HCT116 (cell line): ENCODE measurements at regions not wholly inside any gene's neighbourhood (a gene's known extent, or its start where the extent isn't known, plus 50 kb on each side); places are given as distances from the start of the nearest gene placed in this dataset.
"Not testable (repeated sequence)": the region's sequence is repeated elsewhere in the genome, so short reads cannot be mapped to it uniquely, and the experiment has no call there.

ENCODE experiments used
- ATAC-seq: fragments of 200-7000 bp; cut with Tn5 transposase; 2 replicates; pipeline ENCODE4 v1.9.1; 2020; ENCODE audit warnings: mild to moderate bottlenecking, moderate library complexity
- BruUV-seq: library from RNA; stranded (reverse); fragments of 400-500 nt; replicated peaks from 2 replicates; lab custom pipeline; 2021; lab: Mats Ljungman, UMichigan
- CTCF ChIA-PET: fragments of 300-600 bp; sonication (Branson Sonifier 250); formaldehyde crosslinking; loops from one replicate; lab custom pipeline; 2021; ENCODE audit warnings: antibody characterized with exemption; lab: Charles Lee
- POLR2A ChIA-PET: fragments of 300-600, 350-600 bp; sonication (Branson Sonifier 250); formaldehyde crosslinking; loops from one replicate; lab custom pipeline; 2021; ENCODE audit warnings: antibody characterized with exemption; lab: Charles Lee
- RAD21 ChIA-PET, 2 experiments: fragments of 300-600 bp; sonication (Branson Sonifier 250); formaldehyde crosslinking; loops; one replicate each; lab custom pipeline; 2023; ENCODE audit warnings: low total read pairs in 2 of 2; ENCODE audit not compliant: uncharacterized antibody in 2 of 2, unreplicated experiment in 2 of 2, low non-redundant PET in 1 of 2; lab: Charles Lee
- DNase-seq: peaks from one replicate; pipeline ENCODE4 v3.0.0-alpha.2; 2010; ENCODE audit warnings: low read depth, low spot score
- H2AFZ ChIP-seq: fragments of 200-600 bp; shearing (Covaris generic), sonication (generic); 2 replicates; pipeline ENCODE4 v1.6.1; 2017; ENCODE audit warnings: low read depth, mixed run types, mixed read lengths, antibody characterized with exemption, low read length; ENCODE audit not compliant: poor library complexity, severe bottlenecking
- H3K27ac ChIP-seq: 2 replicates; pipeline ENCODE4 v1.5.1; 2012; ENCODE audit warnings: low read depth, low read length
- H3K27me3 ChIP-seq: fragments of 200-600 bp; sonication (generic); 2 replicates; pipeline ENCODE4 v1.6.1; 2016; ENCODE audit warnings: mixed run types, low read length, mixed read lengths; ENCODE audit not compliant: insufficient read depth
- H3K36me3 ChIP-seq, 2 experiments: fragments of 200-500 bp in 1 of 2; fragments of 200-600 bp in 1 of 2; sonication (Bioruptor generic) in 1 of 2; sonication (generic) in 1 of 2; 2 replicates each; pipeline versions ENCODE4 v1.5.1 to v1.6.1; 2014 to 2016; ENCODE audit warnings: low read length in 2 of 2, inconsistent platforms in 1 of 2, mixed read lengths in 1 of 2, mixed run types in 1 of 2; ENCODE audit not compliant: insufficient read depth in 2 of 2, control insufficient read depth in 1 of 2
- H3K4me1 ChIP-seq, 2 experiments: fragments of 200-600 bp in 1 of 2; sonication (generic) in 1 of 2; 2 replicates each; pipeline versions ENCODE4 v1.5.1 to v1.6.1; 2012 to 2017; ENCODE audit warnings: low read length in 2 of 2, inconsistent platforms in 1 of 2, mild to moderate bottlenecking in 1 of 2, mixed read lengths in 1 of 2, mixed run types in 1 of 2, moderate library complexity in 1 of 2; ENCODE audit not compliant: insufficient read depth in 2 of 2, control insufficient read depth in 1 of 2
- H3K4me2 ChIP-seq: fragments of 200-600 bp; sonication (generic); 2 replicates; pipeline ENCODE4 v1.6.1; 2017; ENCODE audit warnings: mixed run types, low read length, mixed read lengths
- H3K4me3 ChIP-seq, 2 experiments: fragments of 200-600 bp in 1 of 2; sonication (generic) in 1 of 2; replicated peaks in 1 of 2; 2 replicates each; pipeline ENCODE4 v1.5.1; 2011 to 2016; ENCODE audit warnings: low read length in 2 of 2, control low read depth in 1 of 2, low read depth in 1 of 2, mild to moderate bottlenecking in 1 of 2, mixed read lengths in 1 of 2, mixed run types in 1 of 2
- H3K79me2 ChIP-seq: fragments of 200-600 bp; sonication (generic); 2 replicates; pipeline ENCODE4 v1.6.1; 2017; ENCODE audit warnings: mild to moderate bottlenecking, mixed run types, low read length, moderate library complexity, mixed read lengths; ENCODE audit not compliant: insufficient read depth
- H3K9ac ChIP-seq: fragments of 200-600 bp; sonication (generic); 2 replicates; pipeline ENCODE4 v1.6.1; 2016; ENCODE audit warnings: low read length, mixed read lengths
- H3K9me2 ChIP-seq: fragments of 200-600 bp; sonication (generic), shearing (Covaris generic); 2 replicates; pipeline ENCODE4 v1.6.1; 2017; ENCODE audit warnings: mixed run types, mild to moderate bottlenecking, moderate library complexity; ENCODE audit not compliant: insufficient read depth
- H3K9me3 ChIP-seq, 2 experiments: fragments of 200-500 bp in 1 of 2; fragments of 200-600 bp in 1 of 2; sonication (Bioruptor generic) in 1 of 2; sonication (generic) in 1 of 2; 2 replicates each; pipeline ENCODE4 v1.6.1; 2014 to 2017; ENCODE audit warnings: low read length in 2 of 2, mixed read lengths in 2 of 2, inconsistent platforms in 1 of 2, low read depth in 1 of 2, mild to moderate bottlenecking in 1 of 2, mixed run types in 1 of 2, moderate library complexity in 1 of 2; ENCODE audit not compliant: control insufficient read depth in 1 of 2, insufficient read depth in 1 of 2
- H4K20me1 ChIP-seq: fragments of 200-600 bp; sonication (generic), shearing (Covaris generic); 2 replicates; pipeline ENCODE4 v1.6.1; 2017; ENCODE audit warnings: mixed run types, mild to moderate bottlenecking, moderate library complexity; ENCODE audit not compliant: insufficient read depth
- ZFX ChIP-seq: fragments of 450-650 bp; IDR thresholded peaks from 2 replicates; pipeline ENCODE4 v1.6.1; 2017
- intact Hi-C: fragments of 100-400 bp; cut with micrococcal nuclease; formaldehyde crosslinking; loops from 2 replicates; pipeline ENCODE4 v1.10.0; 2022

GRCh38 chr15:22649458-22649857 lies 137.0 kb upstream of the NIPA1 start:
- H3K9ac ChIP-seq, H3K36me3 ChIP-seq, H3K4me1 ChIP-seq, POLR2A ChIA-PET, H3K9me2 ChIP-seq, DNase-seq, H4K20me1 ChIP-seq, RAD21 ChIA-PET, H3K4me3 ChIP-seq, H3K4me2 ChIP-seq, intact Hi-C loops, H3K9me3 ChIP-seq, ATAC-seq, H3K27me3 ChIP-seq, BruUV-seq, H3K79me2 ChIP-seq, H2AFZ ChIP-seq, H3K27ac ChIP-seq: not testable (repeated sequence)
- CTCF ChIA-PET = interaction anchor here (0.6 kb wide), 1 partner anchor 134 kb away, joined by 3 read pairs; no protein-coding TSS in a partner anchor

DNA sequence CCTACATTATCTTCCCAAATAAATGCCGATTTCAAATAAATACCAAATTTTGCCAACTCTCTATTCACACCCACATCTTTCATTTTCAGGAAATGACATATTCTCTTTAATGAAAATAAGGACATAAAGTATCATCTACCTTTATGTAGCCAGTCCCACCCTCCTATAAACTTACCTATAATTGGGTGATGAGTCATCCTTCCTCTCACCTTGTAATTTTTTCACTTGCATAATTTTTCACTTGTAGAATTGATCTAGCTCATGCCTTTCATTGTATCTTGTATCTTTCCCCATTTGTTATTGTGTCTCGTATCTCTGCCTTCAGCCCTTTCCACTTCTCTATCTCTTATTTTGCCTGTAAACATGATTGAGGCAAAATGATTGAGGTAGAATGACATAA lies 135.3 kb upstream of the NIPA1 start:
- H3K9me2 ChIP-seq, POLR2A ChIA-PET, H4K20me1 ChIP-seq, CTCF ChIA-PET, H3K79me2 ChIP-seq, H2AFZ ChIP-seq, BruUV-seq, H3K27me3 ChIP-seq, DNase-seq, ATAC-seq, RAD21 ChIA-PET, H3K27ac ChIP-seq, H3K4me2 ChIP-seq, H3K9me3 ChIP-seq, H3K9ac ChIP-seq, H3K4me3 ChIP-seq, intact Hi-C loops, H3K4me1 ChIP-seq, H3K36me3 ChIP-seq: not testable (repeated sequence)

- H3K4me1 ChIP-seq, H3K36me3 ChIP-seq, POLR2A ChIA-PET, H3K79me2 ChIP-seq, H4K20me1 ChIP-seq, H3K27me3 ChIP-seq, RAD21 ChIA-PET, BruUV-seq, intact Hi-C loops, DNase-seq, CTCF ChIA-PET, H3K9me3 ChIP-seq, H2AFZ ChIP-seq, H3K9me2 ChIP-seq: not testable (repeated sequence)
- peak; percentile 33; the same call in 1 of the 2 replicates for TF ChIP-seq ZFX
- peak; percentile 95 for ATAC-seq
- Histone ChIP-seq H3K4me2 (peak overlapping the region; percentile 64), H3K9ac (peak overlapping the region; percentile 23; the same call in 1 of the 2 replicates), H3K4me3 (peak overlapping the region; percentile 40 to 50), H3K27ac (peak overlapping the region; percentile 22; the same call in 1 of the 2 replicates)
Measured at GRCh38 chr15:22664294-22665058, 122.0 kb upstream of the NIPA1 start.

DNA sequence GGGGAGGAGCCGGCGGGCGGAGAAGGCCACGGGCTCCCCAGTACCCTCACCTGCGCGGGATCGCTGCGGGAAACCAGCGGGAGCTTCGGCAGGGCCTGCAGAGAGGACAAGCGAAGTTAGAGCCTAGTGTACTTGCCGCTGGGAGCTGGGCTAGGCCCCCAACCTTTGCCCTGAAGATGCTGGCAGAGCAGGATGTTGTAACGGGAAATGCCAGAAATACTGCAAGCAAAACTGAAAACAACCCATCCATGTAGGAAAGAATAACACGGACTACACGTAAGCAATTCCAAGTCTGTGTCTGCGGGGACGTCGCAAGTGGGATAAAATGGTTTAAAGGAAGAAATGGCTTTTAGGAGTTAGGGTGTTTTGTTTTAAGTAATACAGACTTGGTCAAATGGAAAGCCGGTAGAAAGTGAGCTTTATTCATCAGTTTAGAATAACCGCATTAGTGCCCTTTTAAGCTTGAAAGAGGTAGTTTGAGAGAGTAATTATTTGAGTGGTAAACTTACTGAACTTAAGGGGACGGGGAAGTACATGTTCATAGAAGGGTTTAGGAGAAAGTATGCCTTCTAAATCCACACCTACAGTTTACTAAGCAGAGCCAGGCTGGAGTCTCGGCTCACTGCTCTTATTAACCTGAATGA lies 121.3 kb upstream of the NIPA1 start:
- H4K20me1 ChIP-seq, H3K9me3 ChIP-seq, H3K9me2 ChIP-seq, H3K4me1 ChIP-seq, H3K36me3 ChIP-seq, DNase-seq, CTCF ChIA-PET, H3K27me3 ChIP-seq, H2AFZ ChIP-seq, ATAC-seq, POLR2A ChIA-PET, intact Hi-C loops, RAD21 ChIA-PET, H3K79me2 ChIP-seq: not testable (repeated sequence)
- H3K4me2 ChIP-seq = peak overlapping the region; percentile 64
- H3K27ac ChIP-seq = peak overlapping the region; percentile 22; the same call in 1 of the 2 replicates
- H3K4me3 ChIP-seq = peak overlapping the region; percentile 40 to 50
- TSS peak; percentile 72 for BruUV-seq
- H3K9ac ChIP-seq = peak overlapping the region; percentile 23; the same call in 1 of the 2 replicates
